HepG2 (cell line): ENCODE measurements at regions not wholly inside any gene's neighbourhood (a gene's known extent, or its start where the extent isn't known, plus 50 kb on each side); places are given as distances from the start of the nearest gene placed in this dataset.

Source experiments
- ATAC-seq: fragments of 200-7000 bp; cut with Tn5 transposase; 3 replicates; pipeline ENCODE4 v1.9.1; 2020; ENCODE audit warnings: mild to moderate bottlenecking, moderate library complexity
- BruUV-seq: library from RNA; stranded (reverse); fragments of 400-500 nt; replicated peaks from 2 replicates; lab custom pipeline; 2021; lab: Mats Ljungman, UMichigan
- CTCF ChIA-PET: fragments of 300-600 bp; formaldehyde crosslinking; extraction: SDS; loops from one replicate; lab custom pipeline; 2021; ENCODE audit warnings: low total read pairs, inconsistent platforms, low intra/inter-chr PET ratio; lab: Yijun Ruan, JAX
- POLR2A ChIA-PET: fragments of 350-600 bp; sonication (Branson Sonifier 250); formaldehyde crosslinking; loops from one replicate; lab custom pipeline; 2020; ENCODE audit warnings: antibody characterized with exemption, inconsistent platforms; lab: Yijun Ruan, JAX
- DNase-seq: peaks from one replicate; pipeline ENCODE4 v3.0.0-alpha.2; 2015; ENCODE audit warnings: low spot score
- FAIRE-seq: peaks from 3 replicates; lab custom pipeline; 2011; peaks lifted over from hg19 to GRCh38; lab: Jason Lieb, UNC
- H2AFZ ChIP-seq: one replicate; pipeline ENCODE4 v1.6.1; 2011; ENCODE audit warnings: low read length, inconsistent platforms
- H3K27ac ChIP-seq: fragments of 300-600 bp; 3 replicates; pipeline ENCODE4 v1.8.0; 2011; ENCODE audit warnings: mixed run types, mild to moderate bottlenecking, mixed read lengths, low read length, inconsistent platforms; ENCODE audit not compliant: insufficient read depth; ENCODE audit errors: extremely low read length
- H3K27me3 ChIP-seq, 2 experiments: fragments of 200-600 bp in 1 of 2; 2 replicates in 1 of 2; 3 replicates in 1 of 2; pipeline versions ENCODE4 v1.6.0 to v1.8.0; 2011; ENCODE audit warnings: low read length in 2 of 2, mild to moderate bottlenecking in 2 of 2, moderate library complexity in 2 of 2, inconsistent platforms in 1 of 2; ENCODE audit not compliant: insufficient read depth in 2 of 2, control insufficient read depth in 1 of 2
- H3K36me3 ChIP-seq, 2 experiments: fragments of 200-600 bp in 1 of 2; replicated peaks in 1 of 2; 2 replicates in 1 of 2; 3 replicates in 1 of 2; pipeline versions ENCODE4 v1.5.1 to v1.8.0; 2011; ENCODE audit warnings: low read length in 2 of 2, inconsistent platforms in 1 of 2; ENCODE audit not compliant: insufficient read depth in 2 of 2, control insufficient read depth in 1 of 2
- H3K4me1 ChIP-seq: 2 replicates; pipeline ENCODE4 v1.5.1; 2012; ENCODE audit warnings: low read length, inconsistent platforms; ENCODE audit not compliant: insufficient read depth
- H3K4me2 ChIP-seq: 2 replicates; pipeline ENCODE4 v1.6.0; 2011; ENCODE audit warnings: low read depth, low read length, inconsistent platforms
- H3K4me3 ChIP-seq, 3 experiments: fragments of 200-600 bp in 1 of 3; sonication (generic), shearing (Covaris generic) in 1 of 3; replicated peaks in 1 of 3; 2 replicates each; pipeline ENCODE4 v1.5.1; 2011 to 2016; ENCODE audit warnings: low read length in 3 of 3, inconsistent platforms in 2 of 3, low read depth in 2 of 3, mild to moderate bottlenecking in 2 of 3, control low read depth in 1 of 3, mixed read lengths in 1 of 3; ENCODE audit not compliant: insufficient read depth in 1 of 3
- H3K79me2 ChIP-seq: one replicate; pipeline ENCODE4 v1.6.1; 2011; ENCODE audit warnings: low read length, inconsistent platforms; ENCODE audit not compliant: insufficient read depth
- H3K9ac ChIP-seq: 2 replicates; pipeline ENCODE4 v1.6.0; 2011; ENCODE audit warnings: mild to moderate bottlenecking, low read depth, low read length, inconsistent platforms; ENCODE audit not compliant: insufficient read depth
- H3K9me3 ChIP-seq: 2 replicates; pipeline ENCODE4 v1.5.1; 2012; ENCODE audit warnings: mild to moderate bottlenecking, low read length
- H4K20me1 ChIP-seq: 2 replicates; pipeline ENCODE4 v1.6.0; 2011; ENCODE audit warnings: inconsistent platforms, mild to moderate bottlenecking, low read length, moderate library complexity; ENCODE audit not compliant: insufficient read depth
- CCAR2 ChIP-seq: fragments of 200-400 bp; formaldehyde crosslinking; optimal IDR thresholded peaks from 2 replicates; pipeline ENCODE3; 2018; ENCODE audit warnings: low read depth, mild to moderate bottlenecking, low read length, moderate library complexity
- PAXIP1 ChIP-seq: sonication (generic); formaldehyde crosslinking; conservative IDR thresholded peaks from 2 replicates; pipeline ENCODE4 v1.4.0; 2020; ENCODE audit warnings: mild to moderate bottlenecking, missing genetic modification reagents, moderate library complexity
- RFX5 ChIP-seq: IDR thresholded peaks from 2 replicates; pipeline ENCODE4 v1.6.1; 2011; ENCODE audit warnings: low read depth, low read length, improper control_type of control experiment
- SRSF4 ChIP-seq: fragments of 200-400 bp; formaldehyde crosslinking; IDR thresholded peaks from one replicate; pipeline ENCODE4 v1.6.1; 2018; ENCODE audit warnings: mild to moderate bottlenecking, low read depth, low read length, moderate library complexity; ENCODE audit not compliant: poor library complexity, severe bottlenecking
- ZBTB7A ChIP-seq: sonication (generic); formaldehyde crosslinking; IDR thresholded peaks from 2 replicates; pipeline ENCODE4 v1.8.0; 2022; ENCODE audit warnings: mild to moderate bottlenecking, missing genetic modification reagents
- ZNF121 ChIP-seq: sonication (generic); formaldehyde crosslinking; IDR thresholded peaks from 2 replicates; pipeline ENCODE4 v1.5.0; 2020; ENCODE audit warnings: mild to moderate bottlenecking, missing genetic modification reagents
- ZNF251 ChIP-seq: sonication (generic); formaldehyde crosslinking; IDR thresholded peaks from 2 replicates; pipeline ENCODE4 v1.9.0; 2021; ENCODE audit warnings: mild to moderate bottlenecking, missing genetic modification reagents
- ZNF274 ChIP-seq: sonication (generic); formaldehyde crosslinking; IDR thresholded peaks from 2 replicates; pipeline ENCODE4 v1.5.1; 2020; ENCODE audit warnings: mild to moderate bottlenecking, missing genetic modification reagents
- ZNF280B ChIP-seq: sonication (generic); formaldehyde crosslinking; IDR thresholded peaks from 2 replicates; pipeline ENCODE4 v1.5.0; 2020; ENCODE audit warnings: missing genetic modification reagents, mild to moderate bottlenecking, borderline replicate concordance
- ZNF773 ChIP-seq: sonication (generic); formaldehyde crosslinking; IDR thresholded peaks from 2 replicates; pipeline ENCODE4 v1.4.0; 2020; ENCODE audit warnings: missing genetic modification reagents, borderline replicate concordance
- ZNF777 ChIP-seq: sonication (generic); formaldehyde crosslinking; IDR thresholded peaks from 2 replicates; pipeline ENCODE4 v1.4.0; 2020; ENCODE audit warnings: missing genetic modification reagents
- WGBS: methylation state at CpG from one replicate; pipeline ENCODE4 v1.1.6; 2017; ENCODE audit warnings: low lambda C conversion rate; 5-methylcytosine and 5-hydroxymethylcytosine counted together
- in situ Hi-C: cut with HindIII; loops from 2 replicates; pipeline ENCODE4 v1.10.0; 2017; ENCODE audit warnings: low pct_unique_long_range_greater_than_20kb; ENCODE audit not compliant: extremely low pct_ligation_motif_present
- intact Hi-C: fragments of 100-400 bp; cut with micrococcal nuclease; formaldehyde crosslinking; loops from one replicate; pipeline ENCODE4 v1.10.0; 2022; ENCODE audit not compliant: unreplicated experiment
- TF ChIP-seq, protein P1 (sequence below): sonication (generic); formaldehyde crosslinking; IDR thresholded peaks from 2 replicates; pipeline ENCODE4 v1.9.0; 2022; ENCODE audit warnings: low read depth, missing genetic modification reagents
- TF ChIP-seq, protein P2 (sequence below): sonication (generic); formaldehyde crosslinking; IDR thresholded peaks from 2 replicates; pipeline ENCODE4 v1.5.0; 2020; ENCODE audit warnings: missing genetic modification reagents
- TF ChIP-seq, protein P3 (sequence below): sonication (generic); formaldehyde crosslinking; IDR thresholded peaks from 2 replicates; pipeline ENCODE4 v1.4.0; 2020; ENCODE audit warnings: mild to moderate bottlenecking, low read depth, missing genetic modification reagents

DNA sequence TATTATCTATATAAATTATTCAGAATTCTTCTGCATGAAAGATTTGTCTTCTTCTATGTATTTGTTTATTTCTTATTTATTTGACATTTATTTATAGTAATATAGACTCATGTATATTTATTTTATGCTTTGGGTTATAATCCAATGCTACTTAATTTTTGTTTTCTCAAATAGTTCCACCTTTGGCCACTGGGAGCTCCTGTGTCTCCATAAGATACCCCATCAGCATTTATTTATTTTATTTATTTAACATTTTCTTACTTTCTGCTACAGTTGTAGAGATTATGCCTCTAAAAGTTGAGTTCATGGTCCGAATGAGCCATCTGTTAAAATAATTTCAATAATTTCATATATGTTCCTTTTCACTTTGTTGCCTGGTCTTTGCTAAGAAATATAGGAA is 289.4 kb downstream of the ADGRL2 start:
- no TSS peak for BruUV-seq
- Histone ChIP-seq H2AFZ (no peak overlapping the region), H4K20me1 (no peaks in the 10 kb centered on the region), H3K4me1 (no peaks in the 10 kb centered on the region), H3K4me3 (no peak overlapping the region), H3K9me3 (peaks cover 51% of the 10 kb centered on the region), H3K36me3 (no peaks in the 10 kb centered on the region), H3K9ac (no peak overlapping the region), H3K27ac (no peak overlapping the region), H3K79me2 (no peaks in the 10 kb centered on the region), H3K4me2 (no peak overlapping the region), H3K27me3 (no peaks in the 10 kb centered on the region; a peak in 1 of 5 replicates)
- FAIRE-seq, result no peak
- no peak for ATAC-seq
- in situ Hi-C loops (no loop called here), intact Hi-C loops (no loop called here)
- CTCF ChIA-PET, result no interaction called here
- POLR2A ChIA-PET, result no interaction called here
- 5% methylated on average over 1 of the region's 1 CpG for WGBS
- DNase-seq, result no peak
- TF ChIP-seq RFX5 (no peak), ZNF274 (CRISPR knock-in tag) (no peak), CCAR2 (no peak), SRSF4 (no peak), ZNF121 (CRISPR knock-in tag) (no peak), PAXIP1 (CRISPR knock-in tag) (no peak), ZNF280B (CRISPR knock-in tag) (no peak), ZNF777 (CRISPR knock-in tag) (no peak), ZNF251 (no peak), ZBTB7A (CRISPR knock-in tag) (no peak), ZNF773 (no peak)
- TF ChIP-seq, protein P1, sequence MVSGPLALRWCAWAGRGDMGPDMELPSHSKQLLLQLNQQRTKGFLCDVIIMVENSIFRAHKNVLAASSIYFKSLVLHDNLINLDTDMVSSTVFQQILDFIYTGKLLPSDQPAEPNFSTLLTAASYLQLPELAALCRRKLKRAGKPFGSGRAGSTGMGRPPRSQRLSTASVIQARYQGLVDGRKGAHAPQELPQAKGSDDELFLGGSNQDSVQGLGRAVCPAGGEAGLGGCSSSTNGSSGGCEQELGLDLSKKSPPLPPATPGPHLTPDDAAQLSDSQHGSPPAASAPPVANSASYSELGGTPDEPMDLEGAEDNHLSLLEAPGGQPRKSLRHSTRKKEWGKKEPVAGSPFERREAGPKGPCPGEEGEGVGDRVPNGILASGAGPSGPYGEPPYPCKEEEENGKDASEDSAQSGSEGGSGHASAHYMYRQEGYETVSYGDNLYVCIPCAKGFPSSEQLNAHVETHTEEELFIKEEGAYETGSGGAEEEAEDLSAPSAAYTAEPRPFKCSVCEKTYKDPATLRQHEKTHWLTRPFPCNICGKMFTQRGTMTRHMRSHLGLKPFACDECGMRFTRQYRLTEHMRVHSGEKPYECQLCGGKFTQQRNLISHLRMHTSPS (CRISPR knock-in tag), result no peak
- TF ChIP-seq, protein P2, sequence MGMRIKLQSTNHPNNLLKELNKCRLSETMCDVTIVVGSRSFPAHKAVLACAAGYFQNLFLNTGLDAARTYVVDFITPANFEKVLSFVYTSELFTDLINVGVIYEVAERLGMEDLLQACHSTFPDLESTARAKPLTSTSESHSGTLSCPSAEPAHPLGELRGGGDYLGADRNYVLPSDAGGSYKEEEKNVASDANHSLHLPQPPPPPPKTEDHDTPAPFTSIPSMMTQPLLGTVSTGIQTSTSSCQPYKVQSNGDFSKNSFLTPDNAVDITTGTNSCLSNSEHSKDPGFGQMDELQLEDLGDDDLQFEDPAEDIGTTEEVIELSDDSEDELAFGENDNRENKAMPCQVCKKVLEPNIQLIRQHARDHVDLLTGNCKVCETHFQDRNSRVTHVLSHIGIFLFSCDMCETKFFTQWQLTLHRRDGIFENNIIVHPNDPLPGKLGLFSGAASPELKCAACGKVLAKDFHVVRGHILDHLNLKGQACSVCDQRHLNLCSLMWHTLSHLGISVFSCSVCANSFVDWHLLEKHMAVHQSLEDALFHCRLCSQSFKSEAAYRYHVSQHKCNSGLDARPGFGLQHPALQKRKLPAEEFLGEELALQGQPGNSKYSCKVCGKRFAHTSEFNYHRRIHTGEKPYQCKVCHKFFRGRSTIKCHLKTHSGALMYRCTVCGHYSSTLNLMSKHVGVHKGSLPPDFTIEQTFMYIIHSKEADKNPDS (CRISPR knock-in tag), result no peak
- TF ChIP-seq, protein P3, sequence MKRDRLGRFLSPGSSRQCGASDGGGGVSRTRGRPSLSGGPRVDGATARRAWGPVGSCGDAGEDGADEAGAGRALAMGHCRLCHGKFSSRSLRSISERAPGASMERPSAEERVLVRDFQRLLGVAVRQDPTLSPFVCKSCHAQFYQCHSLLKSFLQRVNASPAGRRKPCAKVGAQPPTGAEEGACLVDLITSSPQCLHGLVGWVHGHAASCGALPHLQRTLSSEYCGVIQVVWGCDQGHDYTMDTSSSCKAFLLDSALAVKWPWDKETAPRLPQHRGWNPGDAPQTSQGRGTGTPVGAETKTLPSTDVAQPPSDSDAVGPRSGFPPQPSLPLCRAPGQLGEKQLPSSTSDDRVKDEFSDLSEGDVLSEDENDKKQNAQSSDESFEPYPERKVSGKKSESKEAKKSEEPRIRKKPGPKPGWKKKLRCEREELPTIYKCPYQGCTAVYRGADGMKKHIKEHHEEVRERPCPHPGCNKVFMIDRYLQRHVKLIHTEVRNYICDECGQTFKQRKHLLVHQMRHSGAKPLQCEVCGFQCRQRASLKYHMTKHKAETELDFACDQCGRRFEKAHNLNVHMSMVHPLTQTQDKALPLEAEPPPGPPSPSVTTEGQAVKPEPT, result no peak
